Nucleus accumbens (tissue), 56 donors: ENCODE measurements at regions not wholly inside any gene's neighbourhood (a gene's known extent, or its start where the extent isn't known, plus 50 kb on each side); places are given as distances from the start of the nearest gene placed in this dataset.
"Not testable (repeated sequence)": the region's sequence is repeated elsewhere in the genome, so short reads cannot be mapped to it uniquely, and the experiment has no call there.

Source experiments
- DNase-seq, 56 donors: peaks; one replicate each; lab custom pipeline; 2025; lab: John Stamatoyannopoulos, UW

DNA sequence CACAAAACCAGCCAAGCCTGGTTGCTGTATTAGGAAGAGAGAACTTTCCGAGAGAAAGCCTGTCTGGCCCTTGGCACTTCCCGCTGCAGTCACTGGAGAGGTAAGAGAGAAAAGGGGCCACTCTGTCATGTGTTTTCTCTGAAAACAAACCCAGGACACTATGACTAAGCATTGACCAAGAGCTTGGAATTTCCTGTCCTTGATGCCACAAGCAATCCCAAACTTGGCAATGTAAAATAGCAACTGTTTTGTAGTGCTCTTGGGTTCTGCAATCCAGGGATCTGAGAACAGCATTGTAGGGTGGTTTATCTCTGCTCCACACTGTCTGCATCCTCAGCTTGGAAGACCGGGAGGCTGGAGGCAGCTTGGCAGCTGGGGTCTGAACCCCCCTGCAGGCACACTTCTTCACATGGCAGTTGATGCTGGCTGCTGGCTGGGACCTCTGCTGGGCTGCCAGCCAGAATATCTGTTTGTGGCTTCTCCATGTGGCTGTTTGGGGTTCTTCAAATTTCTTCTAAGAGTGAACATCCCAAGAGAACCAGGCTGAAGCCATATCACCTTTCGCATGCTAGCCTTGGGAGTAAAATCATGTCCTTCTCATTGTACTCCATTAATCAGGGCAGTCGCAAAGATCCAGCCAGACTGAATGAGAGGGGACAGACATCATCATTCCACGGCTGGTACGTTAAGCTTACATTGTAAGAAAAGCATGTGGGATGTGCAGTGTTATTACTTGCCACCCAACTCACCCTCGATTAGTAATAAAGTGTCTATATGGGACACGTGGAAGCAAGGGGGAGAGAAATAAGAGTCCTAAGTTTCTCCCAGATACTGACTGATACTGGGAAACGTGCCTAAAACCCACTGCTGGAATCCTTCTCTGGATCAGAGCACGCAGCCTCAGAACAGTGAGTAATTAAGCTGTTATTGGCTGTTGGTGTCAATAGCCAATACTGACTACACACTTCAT lies 537.4 kb upstream of the B3GAT1 start:
- no peak for DNase-seq

DNA sequence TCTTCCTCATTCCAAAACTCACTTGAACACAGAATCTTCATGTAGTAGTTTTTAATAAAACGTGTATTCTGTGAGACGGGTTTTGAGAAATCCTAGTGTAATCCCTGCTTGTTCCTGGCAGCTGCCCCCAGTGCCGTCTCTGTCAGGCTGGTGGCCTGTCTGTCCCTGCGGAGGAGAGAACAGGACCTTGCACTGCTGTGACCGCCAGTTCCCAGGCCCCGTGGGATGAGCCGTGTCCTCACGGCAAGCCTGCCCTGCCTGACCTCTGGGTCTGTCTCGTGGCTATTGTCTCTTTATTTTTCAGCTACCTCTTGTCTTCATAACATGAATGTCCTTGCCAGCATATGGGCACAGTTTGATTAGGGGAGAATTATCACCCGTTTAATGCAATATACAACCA lies 535.5 kb upstream of the B3GAT1 start:
- DNase-seq, result no peak

DNA sequence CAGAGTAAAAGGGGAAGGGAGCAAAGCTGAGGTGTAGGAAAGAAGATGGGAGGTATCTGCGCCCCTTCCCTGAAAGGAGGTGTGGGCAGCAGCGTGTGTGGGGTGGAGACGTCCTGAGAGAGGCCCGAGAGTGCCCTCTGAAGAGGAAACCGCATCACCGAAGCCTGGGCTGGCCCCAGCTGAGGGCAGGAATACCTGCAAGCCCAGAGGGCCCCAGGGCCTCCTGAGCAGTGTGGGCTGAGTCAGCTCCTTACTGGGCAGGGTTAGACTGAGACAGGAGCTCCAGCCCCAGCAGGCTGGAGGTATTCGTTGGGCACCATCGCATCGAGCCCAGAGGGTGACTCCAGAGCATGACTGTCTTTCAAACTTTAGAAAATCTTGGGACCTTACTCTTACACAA lies 534.0 kb upstream of the B3GAT1 start:
- DNase-seq, result no peak

DNA sequence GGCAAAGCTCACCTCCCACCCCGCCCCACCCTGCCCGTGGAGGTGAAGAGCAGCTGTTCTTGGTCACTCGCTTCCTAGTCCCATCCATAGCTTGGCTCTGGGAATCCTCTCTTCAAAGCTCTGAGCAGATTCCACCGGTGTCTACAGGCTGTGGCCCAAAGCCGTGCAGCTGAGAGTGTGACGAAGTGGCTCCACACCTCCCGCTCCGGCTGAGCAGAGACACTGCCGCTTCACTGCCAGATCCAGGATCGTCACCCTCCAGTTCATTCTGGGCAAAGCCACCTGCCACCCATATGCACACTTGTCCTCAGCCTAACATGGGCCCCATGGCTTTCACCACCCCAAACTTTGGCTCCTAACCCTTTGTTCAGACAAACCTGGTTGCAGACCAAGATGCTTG lies 532.9 kb upstream of the B3GAT1 start:
- no peak for DNase-seq

DNA sequence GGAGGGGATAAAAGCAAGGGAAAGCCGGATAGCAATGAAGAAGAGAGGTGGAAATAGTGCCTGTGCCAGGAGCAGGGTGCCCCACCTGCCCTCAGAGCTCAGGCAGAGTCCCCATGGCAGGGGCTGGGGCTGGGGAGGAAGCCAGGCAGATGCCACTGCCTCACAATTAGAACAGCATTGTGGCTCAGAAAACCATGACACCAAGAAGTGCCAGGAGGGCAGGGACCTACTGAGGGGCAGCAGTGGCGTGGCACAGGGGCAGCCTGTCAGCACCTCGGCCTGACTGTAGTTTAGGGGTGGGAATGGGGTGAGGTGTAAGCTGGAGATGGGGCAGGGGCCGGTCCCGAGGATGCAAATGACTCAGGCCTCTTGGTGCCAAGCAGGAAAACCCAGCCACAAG lies 532.1 kb upstream of the B3GAT1 start:
- no peak for DNase-seq

DNA sequence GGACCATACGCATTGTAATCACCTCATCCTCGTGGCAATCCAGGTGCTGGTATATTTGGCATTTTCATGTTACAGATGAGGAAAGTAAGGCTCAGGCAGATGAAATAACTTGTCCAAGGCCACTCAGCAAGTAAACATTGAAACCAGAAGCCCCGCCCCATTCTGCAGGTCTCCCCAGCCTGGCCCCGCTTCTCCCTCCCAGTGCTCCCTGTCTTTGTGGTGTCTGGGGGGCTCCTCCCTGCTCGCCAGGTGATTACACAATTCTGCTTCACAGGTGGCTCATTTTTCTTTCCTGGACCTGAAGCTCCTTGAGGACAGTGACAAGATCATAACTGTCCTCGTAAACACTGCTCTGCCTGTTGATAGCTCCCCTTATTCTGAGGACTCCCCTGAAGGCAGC lies 531.5 kb upstream of the B3GAT1 start:
- no peak for DNase-seq

DNA sequence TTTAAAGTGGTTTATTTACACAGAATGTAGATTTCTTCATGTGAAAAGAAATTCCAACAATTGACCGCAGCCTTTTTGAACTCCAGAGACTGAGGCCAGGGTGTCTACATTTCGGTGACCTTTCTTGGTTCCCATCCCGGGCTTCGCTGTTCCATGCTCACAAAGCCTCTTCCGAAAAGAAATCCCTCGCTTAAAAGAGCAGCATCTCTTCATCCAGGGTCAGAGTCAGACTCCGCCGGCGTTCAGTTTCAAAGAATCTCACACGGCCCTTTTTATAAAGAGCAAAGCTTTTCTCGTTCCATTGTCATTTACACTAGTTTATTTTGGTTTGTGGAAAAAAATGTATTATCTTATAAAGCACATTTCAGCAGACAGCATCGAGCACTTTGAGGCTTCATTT lies 530.6 kb upstream of the B3GAT1 start:
- DNase-seq, result no peak

DNA sequence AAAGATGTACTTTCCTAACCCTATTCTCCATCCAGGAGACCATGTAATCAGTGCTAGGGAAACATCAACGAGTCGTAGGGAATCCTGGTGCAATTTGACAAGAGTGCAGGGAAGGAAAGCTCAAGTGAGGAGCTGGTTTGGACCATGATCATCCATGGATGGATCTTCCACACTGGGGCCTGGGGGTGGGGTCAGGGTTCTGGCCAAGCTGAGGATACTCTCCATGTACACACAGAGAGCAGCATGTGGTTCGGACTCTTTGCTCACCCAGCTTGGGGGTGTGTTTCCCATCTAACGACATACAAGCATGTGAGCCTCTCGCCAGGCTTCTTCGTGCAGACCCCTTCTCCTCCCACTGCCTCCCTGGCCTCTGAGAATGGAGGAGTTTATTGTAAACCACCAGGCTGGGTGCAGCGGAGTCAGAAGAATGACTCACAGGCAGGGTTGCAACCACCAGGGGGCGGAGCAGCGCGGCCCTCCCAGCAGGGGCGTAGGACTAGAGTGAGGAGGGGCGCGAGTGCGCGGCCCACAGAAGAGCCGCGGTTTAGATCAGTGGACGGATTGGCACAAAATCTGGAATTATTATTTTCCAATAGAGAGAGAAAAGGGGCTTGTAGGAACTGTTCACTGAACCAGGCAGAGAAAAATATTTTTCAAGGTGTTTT lies 530.0 kb upstream of the B3GAT1 start:
- peak in 14 of 56 donors; percentile 2 to 59 (median 16) for DNase-seq

DNA sequence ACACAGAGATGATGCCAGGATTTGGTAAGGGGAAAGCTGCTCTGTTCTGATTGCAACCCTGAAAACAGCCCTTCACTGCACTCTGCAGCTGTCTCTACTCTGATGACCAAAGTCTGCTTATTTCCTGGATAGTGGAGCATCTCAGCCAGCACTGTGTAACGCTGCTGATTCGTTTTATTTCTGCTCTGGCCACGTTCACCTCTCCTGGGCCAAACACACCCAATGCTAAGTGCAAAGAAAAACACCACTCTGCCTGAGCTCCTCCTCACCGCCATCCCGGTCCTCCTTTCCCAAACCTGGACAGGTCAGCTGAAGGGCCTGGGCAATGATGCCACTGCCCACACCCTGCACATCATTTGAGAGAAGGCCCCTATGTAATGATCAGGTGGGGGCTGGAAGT lies 529.3 kb upstream of the B3GAT1 start:
- DNase-seq, result no peak

DNA sequence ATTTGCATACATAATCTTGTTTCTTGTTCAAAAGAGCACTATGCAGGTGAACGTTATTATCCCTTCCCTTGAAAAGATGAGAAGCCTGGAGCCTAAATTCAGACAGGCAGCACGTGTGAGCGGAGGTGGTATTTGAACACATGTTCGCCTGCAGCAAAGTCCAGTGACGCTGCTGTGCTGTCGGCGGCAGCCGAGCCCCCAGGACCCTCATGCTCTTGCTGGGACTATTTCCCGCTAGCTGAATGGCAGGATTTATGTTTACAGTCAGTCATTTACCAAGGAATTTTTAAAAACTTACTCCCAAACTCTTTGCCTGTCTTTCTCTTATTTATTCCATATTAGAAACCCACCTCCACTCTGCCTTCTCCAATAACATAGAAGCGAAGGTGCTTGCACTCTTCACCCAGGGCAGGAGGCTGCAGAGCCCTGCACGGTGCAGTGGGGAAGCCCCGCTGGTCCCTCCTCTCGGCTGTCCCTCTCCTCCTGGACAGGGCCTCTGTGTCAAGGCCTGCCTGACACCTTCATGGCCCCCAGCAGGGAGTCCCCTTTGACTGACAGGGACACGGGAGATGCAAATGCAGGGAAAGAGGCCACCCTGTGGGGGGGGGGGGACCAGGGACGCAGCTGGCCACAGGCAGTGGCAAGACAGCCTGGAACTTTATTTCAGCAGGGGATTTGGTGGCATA lies 528.5 kb upstream of the B3GAT1 start:
- no peak for DNase-seq

DNA sequence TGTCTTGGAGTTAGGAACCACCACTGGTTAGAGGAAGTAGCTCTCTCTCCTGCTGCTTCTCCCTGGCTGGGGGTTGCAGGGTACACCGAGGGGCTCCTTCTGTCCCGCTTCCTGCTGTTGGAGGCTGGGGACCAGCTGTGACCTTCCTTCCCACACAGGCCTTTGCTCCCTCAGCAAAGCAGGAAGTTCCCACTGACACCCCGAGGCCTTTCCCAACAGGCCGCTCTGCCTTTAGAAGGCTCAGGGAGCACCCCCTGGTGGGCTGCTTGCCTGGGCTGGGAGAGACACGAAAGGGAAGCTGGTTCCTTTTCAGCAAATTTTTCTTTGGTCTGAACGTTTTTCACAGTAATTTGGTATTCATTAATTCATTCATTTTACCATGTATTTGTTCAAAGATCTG lies 527.9 kb upstream of the B3GAT1 start:
- peak in 2 of 56 donors; percentile 2 to 17 for DNase-seq

DNA sequence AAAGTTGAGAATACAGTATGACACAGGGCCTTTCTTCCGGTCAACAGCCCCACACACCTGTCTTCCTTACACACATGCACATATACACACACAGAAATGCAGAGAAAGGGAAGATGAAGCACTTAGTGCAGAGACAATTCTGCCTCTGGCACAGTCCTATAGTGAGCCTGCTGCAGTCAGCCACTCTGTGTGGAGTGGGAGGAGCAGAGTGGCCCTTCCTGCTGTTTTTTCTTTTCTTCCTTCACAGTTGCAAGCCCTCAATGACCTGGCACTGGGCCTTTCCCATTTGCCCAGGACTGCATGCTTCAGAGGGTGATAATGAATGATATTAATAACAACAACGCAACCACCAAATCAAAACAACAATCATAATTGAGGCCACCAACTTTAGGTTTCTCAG lies 527.0 kb upstream of the B3GAT1 start:
- no peak for DNase-seq

DNA sequence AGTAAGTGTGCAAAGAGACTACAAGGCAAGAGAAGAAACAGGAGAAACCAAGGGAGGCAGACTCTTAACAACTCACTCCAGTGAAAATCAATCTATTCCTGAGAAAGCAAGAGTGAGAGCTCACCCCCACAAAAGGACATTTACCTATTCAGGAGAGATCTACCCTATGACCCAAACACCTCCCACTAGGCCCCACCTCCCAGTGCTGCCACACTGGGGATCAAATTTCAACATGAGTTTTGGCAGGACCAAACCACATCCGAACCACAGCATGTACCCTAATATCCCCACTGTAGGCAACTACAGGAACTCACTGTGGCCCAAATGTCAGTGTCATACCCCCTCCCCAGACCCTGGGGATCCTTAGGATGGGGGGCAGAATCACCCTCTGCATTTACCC lies 526.2 kb upstream of the B3GAT1 start:
- DNase-seq, result no peak

DNA sequence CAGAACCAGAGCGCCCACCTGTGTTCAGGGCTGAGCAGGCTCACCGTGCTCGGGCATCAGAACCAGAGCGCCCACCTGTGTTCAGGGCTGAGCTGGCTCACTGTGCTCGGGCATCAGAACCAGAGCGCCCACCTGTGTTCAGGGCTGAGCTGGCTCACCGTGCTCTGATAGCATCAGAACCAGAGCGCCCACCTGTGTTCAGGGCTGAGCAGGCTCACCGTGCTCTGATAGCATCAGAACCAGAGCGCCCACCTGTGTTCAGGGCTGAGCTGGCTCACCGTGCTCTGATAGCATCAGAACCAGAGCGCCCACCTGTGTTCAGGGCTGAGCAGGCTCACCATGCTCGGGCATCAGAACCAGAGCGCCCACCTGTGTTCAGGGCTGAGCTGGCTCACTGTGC lies 525.2 kb upstream of the B3GAT1 start:
- not testable (repeated sequence) for DNase-seq

DNA sequence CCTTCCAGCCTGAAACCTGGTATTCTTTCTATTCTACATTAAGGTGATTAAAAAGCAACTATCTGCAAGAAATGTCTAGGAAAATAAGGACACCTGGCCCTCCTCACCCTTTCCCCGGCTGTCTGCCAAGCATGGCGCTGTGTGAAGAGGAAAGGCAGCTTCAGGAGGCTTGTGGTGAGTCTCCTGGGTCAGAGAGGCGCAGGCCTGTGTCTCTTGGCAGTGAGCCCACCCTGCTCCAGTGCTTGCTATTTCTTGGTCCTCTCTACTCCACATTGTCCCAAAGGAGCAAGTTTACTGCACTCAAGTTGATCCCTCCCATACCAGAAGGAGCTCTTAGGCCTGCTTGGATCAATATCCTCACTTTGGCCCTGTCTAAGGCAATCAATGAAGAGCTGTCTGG lies 520.7 kb upstream of the B3GAT1 start:
- no peak for DNase-seq

DNA sequence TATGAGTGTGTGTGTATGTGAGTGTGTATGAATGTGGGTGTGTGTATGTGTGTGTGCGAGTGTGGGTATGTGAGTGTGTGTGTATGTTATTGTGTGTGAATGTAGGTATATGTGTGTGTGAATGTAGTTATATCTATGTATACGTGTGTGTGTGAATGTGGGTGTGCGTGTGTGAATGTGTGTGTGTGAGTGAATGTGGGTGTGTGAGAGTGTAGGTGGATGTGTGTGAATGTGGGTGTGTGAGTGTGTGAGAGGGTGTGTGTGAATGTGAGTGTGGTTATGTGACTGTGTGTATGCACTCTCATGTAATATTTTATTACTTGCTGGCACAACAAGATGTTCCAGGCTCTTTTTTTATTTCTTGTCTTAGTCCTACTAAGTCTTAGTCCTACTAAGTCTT lies 513.4 kb upstream of the B3GAT1 start:
- DNase-seq, result no peak

DNA sequence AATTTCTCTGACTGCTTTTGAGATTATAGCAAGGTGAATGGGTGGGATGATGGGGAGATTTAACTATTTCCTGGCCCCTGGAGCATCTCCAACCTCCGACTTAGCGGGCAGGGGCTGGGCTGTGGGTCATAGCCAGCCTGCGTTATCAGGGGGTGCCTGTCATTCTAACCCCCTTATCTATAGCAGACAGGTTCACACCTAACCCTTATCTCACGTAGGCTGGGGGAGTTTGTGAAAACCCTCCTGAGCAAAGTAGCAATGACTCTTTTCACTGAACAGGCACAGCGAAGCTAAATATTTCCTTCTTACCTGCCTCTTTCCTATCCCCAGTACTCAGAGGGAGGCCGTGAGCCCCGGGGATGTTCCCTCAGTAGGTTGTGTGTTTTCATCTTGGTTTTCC lies 511.4 kb upstream of the B3GAT1 start:
- no peak for DNase-seq

DNA sequence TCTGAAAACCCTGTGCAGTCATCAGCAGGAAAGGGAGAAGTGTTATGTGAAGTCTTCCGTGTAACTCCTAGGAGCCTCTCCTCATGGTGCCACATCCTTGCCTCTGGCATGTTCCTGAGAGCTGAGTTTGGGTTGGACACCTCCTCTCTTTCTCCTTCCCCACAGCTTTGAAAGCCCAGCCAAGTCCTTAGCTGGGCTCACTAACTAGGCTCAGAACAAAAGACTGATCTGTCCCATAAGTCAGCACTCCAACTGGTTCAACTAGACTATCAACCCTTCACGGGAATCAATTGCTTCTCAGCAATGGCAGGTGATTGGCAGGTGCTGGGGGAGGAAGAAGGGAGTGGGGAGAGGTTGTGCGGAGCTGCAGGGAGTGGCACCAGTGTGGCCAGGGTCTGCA lies 509.9 kb upstream of the B3GAT1 start:
- no peak for DNase-seq

DNA sequence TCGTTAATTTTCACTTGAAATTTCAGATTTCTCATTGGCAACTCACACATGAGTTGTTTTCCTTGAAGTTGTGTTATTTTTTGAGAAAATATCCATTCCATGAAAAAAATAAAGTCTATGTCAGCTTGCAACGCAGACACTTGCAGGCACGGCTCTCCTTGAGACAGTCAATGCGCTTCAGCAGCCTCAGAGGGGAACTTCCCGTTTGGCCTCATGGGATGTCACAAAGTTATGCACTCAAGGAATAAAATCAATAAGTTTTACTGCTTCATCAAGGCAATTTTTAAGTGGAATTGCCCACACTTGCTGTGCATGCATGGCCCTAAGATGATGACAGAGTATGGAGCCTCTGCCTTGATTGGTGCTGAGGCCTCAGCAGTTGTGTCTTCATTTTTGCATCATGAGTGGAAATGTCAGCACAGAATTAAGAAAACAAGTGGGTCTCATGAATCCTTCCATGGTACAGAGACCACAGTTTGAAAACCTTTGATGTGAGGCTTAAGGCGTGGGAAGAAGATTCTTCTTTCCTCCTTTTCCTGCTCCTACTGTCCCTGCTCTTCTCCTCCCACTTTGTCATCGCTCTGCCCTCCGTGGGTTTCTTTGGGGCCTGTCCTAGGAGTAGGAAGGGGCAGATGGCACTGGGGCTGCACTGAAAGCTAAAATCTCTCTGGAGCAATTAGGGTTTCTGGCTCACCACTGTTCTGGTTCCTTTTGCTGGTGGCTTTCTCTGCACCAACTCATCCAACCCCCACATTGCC lies 509.0 kb upstream of the B3GAT1 start:
- DNase-seq, result no peak

DNA sequence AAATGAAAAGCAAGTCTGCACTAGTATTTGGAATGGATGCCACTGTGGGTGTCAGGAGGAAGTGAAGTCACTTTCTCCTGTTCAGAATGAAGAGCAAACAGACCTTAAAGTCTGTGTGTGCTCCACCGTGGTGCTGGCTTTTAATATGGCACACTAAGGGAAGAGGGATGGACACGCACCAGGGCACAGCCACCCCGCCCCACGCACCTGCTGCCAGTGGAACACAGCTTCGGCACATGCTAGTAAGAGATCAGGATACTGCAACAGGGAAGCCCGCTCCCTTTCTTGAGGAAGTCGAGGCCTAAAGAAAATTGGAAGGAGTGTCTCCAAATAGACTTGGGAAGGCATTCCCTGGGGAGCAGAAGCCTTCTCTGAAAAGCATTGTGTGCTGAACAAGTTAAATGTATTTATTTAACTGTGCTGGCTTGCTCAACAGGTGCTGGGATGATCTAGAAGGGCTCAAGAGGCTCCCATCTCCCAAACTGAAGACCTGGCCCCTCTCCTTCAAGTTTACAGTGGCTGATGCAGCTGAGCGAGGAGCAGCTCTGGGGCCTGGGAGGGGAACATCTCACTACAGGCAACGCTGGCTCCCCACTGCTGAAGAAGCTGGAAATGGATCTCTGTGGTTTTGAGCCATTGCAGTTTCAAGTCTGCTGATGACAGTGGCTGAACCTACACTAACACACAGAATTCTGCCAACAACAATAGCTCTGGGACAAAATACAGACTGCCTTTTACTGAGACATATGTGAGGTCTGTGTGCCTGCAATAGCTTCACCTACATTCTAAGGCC lies 504.6 kb upstream of the B3GAT1 start:
- DNase-seq, result no peak
